Endothelial cell of umbilical vein (primary cell): ENCODE measurements at regions not wholly inside any gene's neighbourhood (a gene's known extent, or its start where the extent isn't known, plus 50 kb on each side); places are given as distances from the start of the nearest gene placed in this dataset.

ENCODE experiments used
- BruUV-seq: library from RNA; stranded (reverse); fragments of 400-500 nt; replicated peaks from 2 replicates; lab custom pipeline; 2021; lab: Mats Ljungman, UMichigan
- CTCF ChIA-PET: fragments of 300-600, 350-600 bp; sonication (Branson Sonifier 250); formaldehyde crosslinking; loops from one replicate; lab custom pipeline; 2021; ENCODE audit warnings: antibody characterized with exemption, inconsistent platforms; lab: Charles Lee
- POLR2A ChIA-PET: fragments of 300-600, 350-600 bp; sonication (Branson Sonifier 250); formaldehyde crosslinking; loops from one replicate; lab custom pipeline; 2021; ENCODE audit warnings: antibody characterized with exemption, inconsistent platforms; lab: Charles Lee
- DNase-seq: peaks from one replicate; pipeline ENCODE4 v3.0.0-alpha.2; 2011; ENCODE audit warnings: low read depth, low spot score
- FAIRE-seq: peaks from 2 replicates; lab custom pipeline; 2011; peaks lifted over from hg19 to GRCh38; lab: Jason Lieb, UNC
- H2AFZ ChIP-seq: 2 replicates; pipeline ENCODE4 v1.6.0; 2012; ENCODE audit warnings: low read depth, low read length, control low read depth, inconsistent platforms
- H3K27ac ChIP-seq: 2 replicates; pipeline ENCODE4 v1.5.1; 2011; ENCODE audit warnings: low read depth, mild to moderate bottlenecking, control low read depth, low read length, moderate library complexity; ENCODE audit not compliant: insufficient read depth
- H3K27me3 ChIP-seq, 2 experiments: 2 replicates each; pipeline versions ENCODE4 v1.6.0 to v1.6.1; 2011; ENCODE audit warnings: low read length in 2 of 2, mixed read lengths in 1 of 2; ENCODE audit not compliant: control insufficient read depth in 2 of 2, insufficient read depth in 2 of 2
- H3K36me3 ChIP-seq, 2 experiments: 2 replicates in 1 of 2; 3 replicates in 1 of 2; pipeline ENCODE4 v1.5.1; 2011; ENCODE audit warnings: low read length in 2 of 2, mild to moderate bottlenecking in 1 of 2, moderate library complexity in 1 of 2; ENCODE audit not compliant: control insufficient read depth in 2 of 2, insufficient read depth in 2 of 2; ENCODE audit errors: extremely low read depth in 1 of 2
- H3K4me1 ChIP-seq: 3 replicates; pipeline ENCODE4 v1.5.1; 2011; ENCODE audit warnings: mild to moderate bottlenecking, low read length; ENCODE audit not compliant: control insufficient read depth, insufficient read depth; ENCODE audit errors: extremely low read depth
- H3K4me2 ChIP-seq: 2 replicates; pipeline ENCODE4 v1.6.1; 2011; ENCODE audit warnings: low read length, control low read depth, mixed read lengths; ENCODE audit not compliant: insufficient read depth
- H3K4me3 ChIP-seq, 3 experiments: fragments of 200-600 bp in 1 of 3; sonication (generic), shearing (Covaris generic) in 1 of 3; replicated peaks in 1 of 3; 2 replicates each; pipeline ENCODE4 v1.5.1; 2011 to 2016; ENCODE audit warnings: control low read depth in 3 of 3, low read length in 3 of 3, mild to moderate bottlenecking in 2 of 3, inconsistent platforms in 1 of 3, low read depth in 1 of 3, moderate library complexity in 1 of 3; ENCODE audit not compliant: insufficient read depth in 1 of 3
- H3K79me2 ChIP-seq: 2 replicates; pipeline ENCODE4 v1.6.0; 2012; ENCODE audit warnings: low read length, inconsistent platforms; ENCODE audit not compliant: control insufficient read depth, insufficient read depth
- H3K9ac ChIP-seq: replicated peaks from 2 replicates; pipeline ENCODE3; 2011; ENCODE audit warnings: low read length, control low read depth; ENCODE audit not compliant: insufficient read depth; ENCODE audit errors: extremely low read depth
- H3K9me1 ChIP-seq: replicated peaks from 3 replicates; pipeline ENCODE4 v1.6.0; 2011; ENCODE audit warnings: mild to moderate bottlenecking, low read length; ENCODE audit not compliant: control insufficient read depth, insufficient read depth; ENCODE audit errors: extremely low read depth
- H3K9me3 ChIP-seq: replicated peaks from 2 replicates; pipeline ENCODE4 v1.5.1; 2012; ENCODE audit warnings: low read length, inconsistent platforms; ENCODE audit not compliant: control insufficient read depth, insufficient read depth
- H4K20me1 ChIP-seq: replicated peaks from 2 replicates; pipeline ENCODE3; 2011; ENCODE audit warnings: mild to moderate bottlenecking, low read length; ENCODE audit not compliant: control insufficient read depth, insufficient read depth; ENCODE audit errors: extremely low read depth
- EZH2 ChIP-seq: IDR thresholded peaks from 2 replicates; pipeline ENCODE4 v1.6.1; 2012; ENCODE audit warnings: borderline replicate concordance, low read depth, mild to moderate bottlenecking, moderate library complexity, low read length, inconsistent platforms; ENCODE audit not compliant: severe bottlenecking
- FOS ChIP-seq: IDR thresholded peaks from 2 replicates; pipeline ENCODE4 v1.6.1; 2011; ENCODE audit warnings: mild to moderate bottlenecking, low read length, moderate library complexity, borderline replicate concordance; ENCODE audit not compliant: insufficient read depth
- GATA2 ChIP-seq: IDR thresholded peaks from 2 replicates; pipeline ENCODE4 v1.7.0; 2011; ENCODE audit warnings: low read depth, mild to moderate bottlenecking, moderate library complexity, mixed read lengths, low read length; ENCODE audit not compliant: insufficient read length, insufficient read depth
- JUN ChIP-seq: IDR thresholded peaks from 2 replicates; pipeline ENCODE4 v1.6.1; 2011; ENCODE audit warnings: borderline replicate concordance, low read depth; ENCODE audit not compliant: insufficient read length, insufficient read depth
- MYC ChIP-seq: IDR thresholded peaks from one replicate; pipeline ENCODE4 v1.6.1; 2011; ENCODE audit warnings: mild to moderate bottlenecking, low read depth, low read length
- POLR2A ChIP-seq: IDR thresholded peaks from 2 replicates; pipeline ENCODE4 v1.6.1; 2012; ENCODE audit warnings: low read depth, mild to moderate bottlenecking, control low read depth, low read length
- POLR2AphosphoS5 ChIP-seq: IDR thresholded peaks from 2 replicates; pipeline ENCODE4 v1.6.1; 2012; ENCODE audit warnings: low read depth, mild to moderate bottlenecking, control low read depth, low read length, moderate library complexity; ENCODE audit not compliant: insufficient read depth
- dilution Hi-C: fragments of 300-500 bp; cut with MboI; formaldehyde crosslinking; loops from one replicate; pipeline ENCODE4 v1.15.0; 2019; ENCODE audit warnings: low sequenced_read_pairs; ENCODE audit not compliant: extremely low pct_ligation_motif_present
- intact Hi-C: fragments of 100-400 bp; cut with micrococcal nuclease; formaldehyde crosslinking; loops from one replicate; pipeline ENCODE4 v1.10.0; 2022
- TF ChIP-seq, protein P1 (sequence below): IDR thresholded peaks from 2 replicates; pipeline ENCODE4 v1.6.1; 2011; ENCODE audit not compliant: insufficient read depth, insufficient read length
- TF ChIP-seq, protein P2 (sequence below), 2 donors: IDR thresholded peaks; 1 replicate in 1 of 2; 2 replicates in 1 of 2; pipeline ENCODE4 v1.5.1; 2011; ENCODE audit warnings: low read length in 2 of 2, mild to moderate bottlenecking in 2 of 2, moderate library complexity in 2 of 2, control low read depth in 1 of 2, inconsistent platforms in 1 of 2, low read depth in 1 of 2; ENCODE audit not compliant: insufficient read depth in 1 of 2; ENCODE audit errors: extremely low read depth in 1 of 2

DNA sequence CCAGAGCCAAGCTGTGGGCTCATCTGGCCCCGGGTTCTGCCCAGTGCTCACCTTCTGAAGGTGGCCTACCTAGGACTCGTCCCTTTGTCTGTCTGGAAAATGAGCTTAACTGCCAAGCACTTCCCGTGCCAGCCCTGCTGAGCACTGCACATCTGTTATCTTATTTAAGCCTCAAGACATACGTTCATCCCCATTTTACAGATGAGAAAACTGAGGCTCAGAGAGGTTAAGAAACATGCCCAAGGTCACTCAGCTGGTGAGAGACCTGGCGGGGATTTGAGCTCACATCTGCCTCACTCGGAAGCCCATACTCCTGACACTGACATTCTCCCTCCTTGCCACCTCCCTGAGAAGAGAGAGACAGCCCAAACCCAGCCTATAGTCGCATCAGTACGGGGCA is 226.2 kb downstream of the MN1 start:
- no peak for TF ChIP-seq GATA2
- TF ChIP-seq JUN: no peak
- no peak for TF ChIP-seq POLR2AphosphoS5
- TF ChIP-seq FOS: no peak
- TF ChIP-seq EZH2: no peak
- TF ChIP-seq POLR2A: no peak
- TF ChIP-seq, protein P1, sequence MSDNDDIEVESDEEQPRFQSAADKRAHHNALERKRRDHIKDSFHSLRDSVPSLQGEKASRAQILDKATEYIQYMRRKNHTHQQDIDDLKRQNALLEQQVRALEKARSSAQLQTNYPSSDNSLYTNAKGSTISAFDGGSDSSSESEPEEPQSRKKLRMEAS: no peak
- TF ChIP-seq MYC: no peak
- TF ChIP-seq, protein P2, sequence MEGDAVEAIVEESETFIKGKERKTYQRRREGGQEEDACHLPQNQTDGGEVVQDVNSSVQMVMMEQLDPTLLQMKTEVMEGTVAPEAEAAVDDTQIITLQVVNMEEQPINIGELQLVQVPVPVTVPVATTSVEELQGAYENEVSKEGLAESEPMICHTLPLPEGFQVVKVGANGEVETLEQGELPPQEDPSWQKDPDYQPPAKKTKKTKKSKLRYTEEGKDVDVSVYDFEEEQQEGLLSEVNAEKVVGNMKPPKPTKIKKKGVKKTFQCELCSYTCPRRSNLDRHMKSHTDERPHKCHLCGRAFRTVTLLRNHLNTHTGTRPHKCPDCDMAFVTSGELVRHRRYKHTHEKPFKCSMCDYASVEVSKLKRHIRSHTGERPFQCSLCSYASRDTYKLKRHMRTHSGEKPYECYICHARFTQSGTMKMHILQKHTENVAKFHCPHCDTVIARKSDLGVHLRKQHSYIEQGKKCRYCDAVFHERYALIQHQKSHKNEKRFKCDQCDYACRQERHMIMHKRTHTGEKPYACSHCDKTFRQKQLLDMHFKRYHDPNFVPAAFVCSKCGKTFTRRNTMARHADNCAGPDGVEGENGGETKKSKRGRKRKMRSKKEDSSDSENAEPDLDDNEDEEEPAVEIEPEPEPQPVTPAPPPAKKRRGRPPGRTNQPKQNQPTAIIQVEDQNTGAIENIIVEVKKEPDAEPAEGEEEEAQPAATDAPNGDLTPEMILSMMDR (IDR thresholded peaks at IDR 0.05; ENCODE audit: extremely low read depth in 1 of 2, insufficient read depth in 1 of 2, low read depth in 1 of 2, low read length in 2 of 2): no peak

More for the DNA sequence above, 226.2 kb downstream of the MN1 start:
- DNase-seq (no peak), FAIRE-seq (no peak)
- Histone ChIP-seq H3K9me1 (no peaks in the 10 kb centered on the region), H3K9me3 (no peaks in the 10 kb centered on the region), H4K20me1 (no peaks in the 10 kb centered on the region), H3K9ac (no peak overlapping the region), H3K79me2 (no peaks in the 10 kb centered on the region), H3K4me2 (no peak overlapping the region), H3K36me3 (no peaks in the 10 kb centered on the region), H3K27me3 (peaks cover 0 to 3% of the 10 kb centered on the region in 2 experiments), H3K4me3 (no peak overlapping the region), H2AFZ (no peak overlapping the region), H3K4me1 (peaks cover 13% of the 10 kb centered on the region), H3K27ac (no peak overlapping the region)
- no TSS peak for BruUV-seq
- dilution Hi-C loops (no loop called here), intact Hi-C loops (loop anchor here (5.0 kb wide), 1 partner anchor 168 kb away; no protein-coding TSS in a partner anchor)
- CTCF ChIA-PET: no interaction called here
- POLR2A ChIA-PET: no interaction called here
